ENCODE measurements at regions not wholly inside any gene's neighbourhood (a gene's known extent, or its start where the extent isn't known, plus 50 kb on each side); places are given as distances from the start of the nearest gene placed in this dataset.

- intact Hi-C loops (cut with micrococcal nuclease; ENCODE audit: unreplicated experiment) = no loop called here
- BruUV-seq (replicated peaks) = no TSS peak
- no peak for DNase-seq
- Mint-ChIP-seq H3K27me3 (ENCODE audit: unreplicated experiment) (peaks cover 37% of the 10 kb centered on the region), H3K4me3 (ENCODE audit: low read depth, unreplicated experiment) (no peak overlapping the region), H3K36me3 (ENCODE audit: insufficient read depth, unreplicated experiment) (no peaks in the 10 kb centered on the region), H3K9me3 (ENCODE audit: low read depth, unreplicated experiment) (no peaks in the 10 kb centered on the region), H3K4me1 (ENCODE audit: low read depth, unreplicated experiment) (no peaks in the 10 kb centered on the region), H3K27ac (ENCODE audit: unreplicated experiment) (no peak overlapping the region)
- no peak for TF ChIP-seq CTCF (IDR thresholded peaks at IDR 0.05; ENCODE audit: unreplicated experiment)
- CTCF ChIA-PET = no interaction called here
Measured at GRCh38 chr7:91420606-91421005, 156.4 kb downstream of the FZD1 start.

- Mint-ChIP-seq H3K4me1 (ENCODE audit: low read depth, unreplicated experiment) (no peaks in the 10 kb centered on the region), H3K27ac (ENCODE audit: unreplicated experiment) (no peak overlapping the region), H3K27me3 (ENCODE audit: unreplicated experiment) (peaks cover 41% of the 10 kb centered on the region), H3K4me3 (ENCODE audit: low read depth, unreplicated experiment) (no peak overlapping the region), H3K36me3 (ENCODE audit: insufficient read depth, unreplicated experiment) (no peaks in the 10 kb centered on the region), H3K9me3 (ENCODE audit: low read depth, unreplicated experiment) (no peaks in the 10 kb centered on the region)
- no peak for DNase-seq
- BruUV-seq (replicated peaks) = no TSS peak
- TF ChIP-seq CTCF (IDR thresholded peaks at IDR 0.05; ENCODE audit: unreplicated experiment) = no peak
- CTCF ChIA-PET = no interaction called here
- intact Hi-C loops (cut with micrococcal nuclease; ENCODE audit: unreplicated experiment) = no loop called here
Measured at GRCh38 chr7:91421018-91421417, 156.8 kb downstream of the FZD1 start.

- Mint-ChIP-seq H3K4me3 (ENCODE audit: low read depth, unreplicated experiment) (no peak overlapping the region), H3K27me3 (ENCODE audit: unreplicated experiment) (peaks cover 36% of the 10 kb centered on the region), H3K4me1 (ENCODE audit: low read depth, unreplicated experiment) (no peaks in the 10 kb centered on the region), H3K9me3 (ENCODE audit: low read depth, unreplicated experiment) (no peaks in the 10 kb centered on the region), H3K27ac (ENCODE audit: unreplicated experiment) (no peak overlapping the region), H3K36me3 (ENCODE audit: insufficient read depth, unreplicated experiment) (no peaks in the 10 kb centered on the region)
- CTCF ChIA-PET = no interaction called here
- intact Hi-C loops (cut with micrococcal nuclease; ENCODE audit: unreplicated experiment) = no loop called here
- DNase-seq = no peak
- no TSS peak for BruUV-seq (replicated peaks)
- TF ChIP-seq CTCF (IDR thresholded peaks at IDR 0.05; ENCODE audit: unreplicated experiment) = no peak
Measured at GRCh38 chr7:91424371-91424770, 160.1 kb downstream of the FZD1 start.

GRCh38 chr7:91425149-91425548 lies 160.9 kb downstream of the FZD1 start:
- no peaks in the 10 kb centered on the region for H3K9me3 Mint-ChIP-seq (ENCODE audit: low read depth, unreplicated experiment)
- no peak for TF ChIP-seq CTCF (IDR thresholded peaks at IDR 0.05; ENCODE audit: unreplicated experiment)
- no peaks in the 10 kb centered on the region for H3K36me3 Mint-ChIP-seq (ENCODE audit: insufficient read depth, unreplicated experiment)
- H3K4me3 Mint-ChIP-seq (ENCODE audit: low read depth, unreplicated experiment) = no peak overlapping the region
- CTCF ChIA-PET = no interaction called here
- H3K4me1 Mint-ChIP-seq (ENCODE audit: low read depth, unreplicated experiment) = no peaks in the 10 kb centered on the region
- H3K27me3 Mint-ChIP-seq (ENCODE audit: unreplicated experiment) = peaks cover 36% of the 10 kb centered on the region
- intact Hi-C loops (cut with micrococcal nuclease; ENCODE audit: unreplicated experiment) = no loop called here
- DNase-seq = no peak
- no TSS peak for BruUV-seq (replicated peaks)
- H3K27ac Mint-ChIP-seq (ENCODE audit: unreplicated experiment) = no peak overlapping the region

- CTCF ChIA-PET = no interaction called here
- no peak overlapping the region for H3K4me3 Mint-ChIP-seq (ENCODE audit: low read depth, unreplicated experiment)
- peaks cover 36% of the 10 kb centered on the region for H3K27me3 Mint-ChIP-seq (ENCODE audit: unreplicated experiment)
- intact Hi-C loops (cut with micrococcal nuclease; ENCODE audit: unreplicated experiment) = no loop called here
- H3K4me1 Mint-ChIP-seq (ENCODE audit: low read depth, unreplicated experiment) = no peaks in the 10 kb centered on the region
- no peaks in the 10 kb centered on the region for H3K36me3 Mint-ChIP-seq (ENCODE audit: insufficient read depth, unreplicated experiment)
- H3K9me3 Mint-ChIP-seq (ENCODE audit: low read depth, unreplicated experiment) = peaks cover 3% of the 10 kb centered on the region
- BruUV-seq (replicated peaks) = no TSS peak
- H3K27ac Mint-ChIP-seq (ENCODE audit: unreplicated experiment) = no peak overlapping the region
- DNase-seq = no peak
- no peak for TF ChIP-seq CTCF (IDR thresholded peaks at IDR 0.05; ENCODE audit: unreplicated experiment)
Measured at GRCh38 chr7:91427051-91427450, 162.8 kb downstream of the FZD1 start.
